H1 (cell line): ENCODE measurements at regions not wholly inside any gene's neighbourhood (a gene's known extent, or its start where the extent isn't known, plus 50 kb on each side); places are given as distances from the start of the nearest gene placed in this dataset.

Experiments
- BCL11A ChIP-seq, 2 experiments: IDR thresholded peaks; one replicate each; pipeline ENCODE4 v1.6.1; 2011; ENCODE audit warnings: low read depth in 2 of 2, low read length in 2 of 2, mild to moderate bottlenecking in 2 of 2
- CTBP2 ChIP-seq: IDR thresholded peaks from 2 replicates; pipeline ENCODE4 v1.7.0; 2011; ENCODE audit warnings: borderline replicate concordance, mild to moderate bottlenecking, moderate library complexity, mixed read lengths, low read length; ENCODE audit not compliant: insufficient read depth, insufficient read length
- GTF2F1 ChIP-seq: IDR thresholded peaks from 2 replicates; pipeline ENCODE4 v1.6.1; 2012; ENCODE audit warnings: low read depth, low read length, improper control_type of control experiment, borderline replicate concordance
- JUN ChIP-seq: IDR thresholded peaks from 2 replicates; pipeline ENCODE4 v1.6.1; 2011; ENCODE audit warnings: low read depth, mild to moderate bottlenecking, improper control_type of control experiment, low read length
- NANOG ChIP-seq: IDR thresholded peaks from 2 replicates; pipeline ENCODE4 v1.6.1; 2011; ENCODE audit warnings: low read length, low read depth, mild to moderate bottlenecking, inconsistent platforms; ENCODE audit not compliant: insufficient read depth, poor library complexity, severe bottlenecking
- TCF12 ChIP-seq: IDR thresholded peaks from 2 replicates; pipeline ENCODE4 v1.6.1; 2011; ENCODE audit warnings: low read depth, mild to moderate bottlenecking, low read length

DNA sequence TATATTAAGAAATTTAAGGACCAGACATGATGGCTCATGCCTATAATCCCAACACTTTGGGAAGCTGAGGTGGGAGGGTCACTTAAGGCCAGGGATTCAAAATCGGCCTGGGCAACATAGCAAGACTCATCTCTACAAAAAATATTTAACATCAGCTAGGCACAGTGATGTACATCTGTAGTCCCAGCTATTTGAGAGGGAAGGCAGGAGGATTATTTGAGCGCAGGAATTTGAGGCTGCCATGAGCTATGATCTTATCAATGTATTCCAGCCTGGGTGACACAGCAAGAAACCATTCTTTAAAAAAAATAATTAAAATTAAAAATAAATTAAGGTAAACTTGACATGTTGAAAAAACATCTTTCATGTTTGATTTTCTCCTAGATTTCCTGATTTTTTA lies 564.2 kb downstream of the MBD2 start (continued):
- TF ChIP-seq TCF12 = no peak
- TF ChIP-seq GTF2F1 = no peak
- no peak for TF ChIP-seq BCL11A (IDR thresholded peaks at IDR 0.05; ENCODE audit: low read depth in 2 of 2, low read length in 2 of 2)
- no peak for TF ChIP-seq CTBP2
- no peak for TF ChIP-seq NANOG
- no peak for TF ChIP-seq JUN
